HG02938 (cell line): ENCODE measurements at regions not wholly inside any gene's neighbourhood (a gene's known extent, or its start where the extent isn't known, plus 50 kb on each side); places are given as distances from the start of the nearest gene placed in this dataset.

Experiments used
- ATAC-seq: cut with Tn5 transposase; IDR thresholded peaks from one replicate; pipeline ENCODE4 v1.9.1; 2021; ENCODE audit warnings: mild to moderate bottlenecking, moderate library complexity; ENCODE audit not compliant: unreplicated experiment

- ATAC-seq, result no peak
Observed at GRCh38 chr17:70230850-70231640, 61.7 kb downstream of the KCNJ2 start.

GRCh38 chr17:70232466-70232865 lies 63.1 kb downstream of the KCNJ2 start:
- ATAC-seq, result no peak

GRCh38 chr17:70235252-70235651 lies 65.9 kb downstream of the KCNJ2 start:
- no peak for ATAC-seq

- ATAC-seq, result no peak
Observed at GRCh38 chr17:70238228-70238627, 68.9 kb downstream of the KCNJ2 start.

GRCh38 chr17:70238646-70239045 lies 69.3 kb downstream of the KCNJ2 start:
- ATAC-seq, result no peak

- ATAC-seq, result no peak
Observed at GRCh38 chr17:70239391-70239826, 70.1 kb downstream of the KCNJ2 start.

DNA sequence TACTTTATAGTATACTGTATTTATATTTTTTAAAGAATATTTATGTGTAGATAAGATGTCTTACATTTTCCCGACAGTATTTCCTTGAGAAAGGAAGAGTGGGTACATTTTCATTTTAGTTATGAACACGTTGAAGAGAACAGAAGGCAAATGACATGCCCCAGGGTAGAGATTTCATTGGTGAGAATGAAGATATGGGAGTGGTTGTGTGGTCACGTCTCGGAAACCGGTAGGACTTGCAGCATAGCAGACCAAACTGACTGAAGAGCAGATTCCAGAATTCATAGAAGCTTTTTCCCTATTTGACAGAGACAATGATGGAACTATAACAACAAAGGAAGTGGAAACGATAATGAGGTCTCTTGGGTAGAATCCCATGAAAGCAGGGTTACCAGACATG lies 71.7 kb downstream of the KCNJ2 start:
- no peak for ATAC-seq

- no peak for ATAC-seq
Observed at GRCh38 chr17:70242781-70243437, 73.6 kb downstream of the KCNJ2 start.

- no peak for ATAC-seq
Observed at GRCh38 chr17:70251706-70252105, 82.4 kb downstream of the KCNJ2 start.

DNA sequence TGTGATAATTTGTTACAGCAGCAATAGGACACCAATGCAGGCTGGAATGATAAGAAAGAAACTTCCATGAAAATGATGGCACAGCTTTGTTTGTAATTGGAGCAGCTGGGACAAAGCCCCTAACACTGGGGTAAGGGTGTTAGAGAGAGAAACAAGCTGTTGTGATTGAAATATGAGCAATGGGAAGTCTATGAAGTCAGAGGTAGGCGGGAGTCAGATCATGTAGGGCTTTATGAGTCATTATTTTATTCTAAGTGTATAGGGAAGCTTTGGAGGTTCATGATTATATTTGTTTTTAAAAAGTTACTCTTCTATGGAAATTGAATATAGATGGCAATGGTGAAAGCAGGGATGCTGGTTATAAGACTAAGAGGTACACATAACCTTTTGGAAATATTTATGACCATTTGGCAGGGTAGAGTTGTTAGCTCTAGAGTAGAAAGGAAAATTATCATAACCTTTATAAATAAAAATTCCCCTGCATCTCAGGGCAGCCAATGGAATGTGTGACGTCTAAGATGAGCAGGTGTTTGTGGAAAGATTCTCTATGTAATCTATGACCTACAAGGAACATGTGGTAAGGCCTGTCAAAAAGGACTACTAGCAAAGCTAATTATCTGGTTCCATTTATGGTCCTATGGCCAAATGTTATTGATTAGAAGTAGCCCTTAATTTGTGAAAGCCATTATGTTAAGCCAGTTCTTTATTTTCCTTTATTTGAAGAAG lies 85.6 kb downstream of the KCNJ2 start:
- no peak for ATAC-seq

- no peak for ATAC-seq
Observed at GRCh38 chr17:70256751-70257150, 87.4 kb downstream of the KCNJ2 start.

GRCh38 chr17:70258465-70258864 lies 89.1 kb downstream of the KCNJ2 start:
- ATAC-seq, result no peak

DNA sequence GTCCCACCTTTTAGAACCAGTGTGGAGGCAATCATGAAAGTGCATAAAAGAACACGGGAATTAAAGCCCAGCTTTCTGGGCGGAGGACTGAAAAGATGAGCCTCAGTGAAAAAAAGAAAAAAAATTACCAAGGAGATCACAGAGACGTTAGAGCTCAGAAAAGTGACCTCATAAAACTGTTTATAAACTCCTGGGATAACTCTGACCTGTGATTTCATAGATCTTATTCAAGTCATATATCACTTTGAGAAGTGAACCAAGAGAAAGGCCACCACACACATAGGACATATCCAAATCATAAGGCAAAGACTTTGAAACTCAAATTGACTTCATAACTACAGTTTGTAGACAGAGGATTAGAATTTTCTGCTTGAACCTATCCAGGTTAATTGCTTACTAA lies 90.1 kb downstream of the KCNJ2 start:
- ATAC-seq, result no peak

DNA sequence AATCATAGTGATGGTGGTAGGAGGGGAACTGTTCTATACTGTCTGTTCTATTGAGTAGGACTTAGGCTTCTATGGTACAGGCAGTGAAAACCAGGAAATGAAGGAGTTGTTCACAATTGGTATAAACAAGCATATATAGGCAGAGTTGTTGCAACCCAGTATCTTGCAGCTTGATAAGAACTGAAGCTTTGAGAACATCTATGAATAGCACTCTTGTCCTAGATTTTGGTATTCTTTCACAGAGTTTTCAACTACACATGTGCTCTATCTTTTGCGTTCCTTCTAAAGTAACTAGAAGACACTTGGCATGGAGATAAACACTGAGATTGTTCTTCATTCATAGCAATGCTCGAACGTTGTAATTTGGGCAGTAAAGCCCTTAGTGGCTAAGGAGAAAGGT lies 91.8 kb downstream of the KCNJ2 start:
- ATAC-seq, result no peak

DNA sequence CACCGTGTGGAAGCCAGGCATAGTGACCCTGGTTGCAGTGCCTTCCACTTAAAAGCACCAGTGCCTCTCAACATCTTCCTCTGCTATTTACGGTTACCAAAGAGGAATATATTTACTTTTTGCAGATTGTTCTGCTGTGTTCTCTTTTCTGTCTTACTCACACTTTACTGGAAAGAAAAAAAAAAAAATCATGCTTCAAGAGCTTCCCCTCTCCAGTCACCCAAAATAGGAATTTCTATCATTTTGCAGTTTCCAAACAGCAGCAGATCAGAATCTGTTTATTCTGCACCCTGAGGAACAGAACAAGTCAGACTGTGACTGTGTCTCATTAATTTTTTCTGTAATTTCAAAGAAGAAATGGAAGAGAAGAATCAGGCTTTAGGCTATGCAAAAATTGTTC lies 96.1 kb downstream of the KCNJ2 start:
- no peak for ATAC-seq

DNA sequence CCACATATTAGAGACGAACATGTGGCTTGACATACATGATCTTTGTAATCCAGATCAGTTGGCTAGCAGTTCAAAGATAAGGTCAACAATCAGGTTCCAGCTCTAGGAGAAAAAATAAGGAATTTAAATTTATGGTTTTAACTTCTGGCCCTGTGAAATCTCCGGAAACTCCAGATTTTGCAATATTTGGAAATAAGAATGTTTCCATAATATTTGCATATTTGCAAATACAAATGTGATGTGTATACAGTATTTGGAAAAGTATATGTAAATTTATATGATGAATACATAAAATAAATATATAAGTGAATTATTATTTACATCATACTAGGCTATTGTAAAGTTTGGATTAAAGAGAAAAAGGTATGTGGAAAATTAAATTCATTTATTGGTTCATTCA lies 97.1 kb downstream of the KCNJ2 start:
- no peak for ATAC-seq

DNA sequence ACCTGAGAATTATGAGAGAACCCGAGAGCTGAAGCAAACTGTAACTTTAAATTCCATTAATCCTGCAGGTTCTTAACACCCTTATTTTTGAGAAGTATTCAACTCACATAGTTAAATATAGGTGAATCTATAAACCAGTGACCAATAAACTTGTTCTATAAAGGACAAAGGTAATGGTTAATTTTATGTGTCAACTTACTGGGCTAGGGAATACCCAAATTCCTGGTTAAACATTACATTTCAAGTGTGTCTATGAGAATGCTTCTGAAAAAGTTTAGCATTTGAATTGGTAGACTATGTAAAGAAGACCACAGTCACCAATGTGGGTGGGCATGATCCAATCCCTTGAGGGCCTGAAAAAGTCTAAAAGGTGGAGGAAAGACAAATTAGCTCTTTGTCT lies 99.1 kb downstream of the KCNJ2 start:
- ATAC-seq, result no peak

- no peak for ATAC-seq
Observed at GRCh38 chr17:70270554-70270953, 101.2 kb downstream of the KCNJ2 start.

- ATAC-seq, result no peak
Observed at GRCh38 chr17:70271200-70271599, 101.9 kb downstream of the KCNJ2 start.

DNA sequence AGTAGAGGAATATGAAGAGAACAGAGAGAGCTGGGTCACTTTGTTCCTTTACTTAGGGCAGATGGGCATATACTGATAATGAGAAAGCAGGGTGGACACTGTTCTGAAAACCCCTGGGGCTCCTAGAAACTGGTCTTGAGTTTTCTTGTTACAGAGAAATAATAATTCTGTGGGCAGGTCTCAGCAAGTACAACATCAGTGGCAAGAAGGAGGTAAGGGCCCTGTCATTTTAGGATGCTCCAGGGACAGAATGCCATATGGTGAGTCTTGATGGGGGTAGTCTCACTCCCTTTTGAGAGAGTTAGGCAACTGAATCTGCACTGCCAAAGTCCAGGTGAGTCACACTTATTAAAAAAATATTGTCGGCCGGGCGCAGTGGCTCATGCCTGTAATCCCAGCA lies 102.3 kb downstream of the KCNJ2 start:
- ATAC-seq, result no peak

DNA sequence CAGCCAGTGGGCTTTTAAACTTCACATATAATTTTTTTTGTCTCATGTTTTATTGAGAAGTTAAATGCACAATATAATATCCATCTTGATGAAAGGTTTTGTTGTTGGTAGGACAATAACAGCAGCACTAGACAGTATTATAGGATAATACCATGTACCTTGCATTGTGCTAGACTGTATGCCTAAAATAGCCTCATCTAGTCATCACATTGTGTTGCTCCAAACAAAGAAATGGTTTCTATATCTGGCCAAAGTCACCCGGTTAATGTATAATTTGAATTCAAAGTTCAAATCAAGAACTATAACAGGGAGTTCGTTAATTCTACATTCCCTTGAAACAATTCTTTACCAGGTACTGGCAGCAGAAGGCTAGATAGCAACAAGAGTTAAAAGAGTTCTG lies 104.9 kb downstream of the KCNJ2 start:
- no peak for ATAC-seq

DNA sequence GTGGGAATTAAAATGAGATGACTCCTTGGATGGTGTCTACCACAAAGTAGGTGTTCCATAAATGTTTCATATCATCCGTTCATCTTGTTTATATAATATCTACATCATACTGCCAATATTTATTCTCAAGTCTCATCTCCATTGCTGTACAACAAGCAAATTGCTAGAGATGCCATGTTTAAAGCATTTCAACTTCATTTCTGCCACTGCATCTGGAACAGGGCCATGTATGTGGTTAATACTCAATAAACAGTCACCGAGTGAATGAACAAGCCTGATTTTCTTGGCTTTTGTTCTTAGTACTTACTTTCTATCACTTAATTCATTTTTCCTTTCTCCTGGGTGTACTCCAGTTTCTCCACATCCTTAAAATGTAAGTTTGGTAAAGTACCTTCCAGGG lies 107.6 kb downstream of the KCNJ2 start:
- no peak for ATAC-seq
